Left lung (tissue), 4 donors: ENCODE measurements at regions not wholly inside any gene's neighbourhood (a gene's known extent, or its start where the extent isn't known, plus 50 kb on each side); places are given as distances from the start of the nearest gene placed in this dataset.

Source experiments
- ATAC-seq: fragments of 200-7000 bp; cut with Tn5 transposase; one replicate; pipeline ENCODE4 v1.9.1; 2020; ENCODE audit warnings: moderate library complexity
- DNase-seq, 4 donors: peaks; one replicate each; pipeline ENCODE4 v3.0.0-alpha.2; 2013 to 2020
- H3K27ac ChIP-seq, 2 donors: fragments of 200-600 bp; sonication (generic) in 1 of 2; one replicate each; pipeline versions ENCODE4 v1.5.0 to v1.8.0; 2020 to 2021
- H3K27me3 ChIP-seq, 2 donors: fragments of 200-600 bp; sonication (generic) in 1 of 2; one replicate each; pipeline versions ENCODE4 v1.5.0 to v1.8.0; 2020 to 2021
- H3K36me3 ChIP-seq, 2 donors: fragments of 200-600 bp; sonication (generic) in 1 of 2; one replicate each; pipeline versions ENCODE4 v1.5.0 to v1.8.0; 2020 to 2021
- H3K4me1 ChIP-seq, 2 donors: fragments of 200-600 bp; one replicate each; pipeline ENCODE4 v1.8.0; 2021
- H3K4me3 ChIP-seq, 2 donors: fragments of 200-600 bp; sonication (generic) in 1 of 2; one replicate each; pipeline versions ENCODE4 v1.5.0 to v1.8.0; 2020 to 2021; ENCODE audit warnings: mild to moderate bottlenecking in 1 of 2
- H3K9me3 ChIP-seq, 2 donors: fragments of 200-600 bp; sonication (generic) in 1 of 2; one replicate each; pipeline versions ENCODE4 v1.5.0 to v1.8.0; 2020 to 2021
- intact Hi-C, 2 donors: fragments of 100-400 bp; cut with DNase I; formaldehyde crosslinking; loops; one replicate each; pipeline versions ENCODE4 v1.11.2 to v1.14.2; 2022
- TF ChIP-seq, protein P1 (sequence below), 2 donors: fragments of 200-600 bp; sonication (generic) in 1 of 2; IDR thresholded peaks; one replicate each; pipeline versions ENCODE4 v1.5.0 to v1.8.0; 2021; ENCODE audit warnings: antibody characterized with exemption in 2 of 2
- donor health status: DM: no; HTN: yes; CAD: no.
- donor health status: DM: no; HTN: no; CAD: no.

DNA sequence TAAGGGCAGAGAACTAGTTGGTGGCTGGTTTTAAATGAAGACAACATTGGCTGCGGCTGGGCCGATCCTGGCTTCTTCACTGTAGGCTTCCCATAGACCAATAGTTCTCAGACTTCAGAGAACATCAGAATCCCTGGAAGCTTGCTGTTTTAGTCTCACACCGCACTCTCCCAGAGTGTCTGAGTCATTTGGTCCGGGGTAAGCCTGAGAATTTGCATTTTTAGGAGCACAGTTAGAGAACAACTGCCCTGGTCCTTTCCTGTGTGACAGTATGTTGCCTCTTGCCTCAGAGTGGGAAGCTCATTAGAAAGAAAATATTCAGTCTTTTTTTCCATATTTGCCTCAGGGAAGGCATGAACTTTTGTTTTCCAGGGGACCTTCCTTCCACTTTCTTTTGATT, 137.1 kb upstream of the GAREM1 start:
- no peak for ATAC-seq
- intact Hi-C loops: no loop called here

DNA sequence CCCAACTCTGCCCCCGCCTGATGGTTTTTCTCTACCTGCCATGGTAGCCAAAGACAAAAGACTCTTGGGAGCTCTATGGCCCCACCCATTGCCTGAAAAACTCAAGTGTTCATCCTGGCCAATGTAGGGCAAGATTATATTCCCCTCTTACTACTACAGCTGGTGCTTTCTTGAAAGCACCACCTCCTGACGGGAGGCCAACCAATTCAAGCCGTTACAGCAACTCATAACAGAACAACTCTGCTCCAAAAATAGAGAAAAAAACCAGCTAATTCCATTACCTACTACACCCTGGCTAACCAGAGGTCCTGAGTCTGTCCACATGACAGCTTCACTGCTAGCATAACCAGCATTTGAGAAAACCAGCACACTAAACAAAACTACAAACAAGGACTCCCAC, 127.5 kb upstream of the GAREM1 start:
- TF ChIP-seq, protein P1, sequence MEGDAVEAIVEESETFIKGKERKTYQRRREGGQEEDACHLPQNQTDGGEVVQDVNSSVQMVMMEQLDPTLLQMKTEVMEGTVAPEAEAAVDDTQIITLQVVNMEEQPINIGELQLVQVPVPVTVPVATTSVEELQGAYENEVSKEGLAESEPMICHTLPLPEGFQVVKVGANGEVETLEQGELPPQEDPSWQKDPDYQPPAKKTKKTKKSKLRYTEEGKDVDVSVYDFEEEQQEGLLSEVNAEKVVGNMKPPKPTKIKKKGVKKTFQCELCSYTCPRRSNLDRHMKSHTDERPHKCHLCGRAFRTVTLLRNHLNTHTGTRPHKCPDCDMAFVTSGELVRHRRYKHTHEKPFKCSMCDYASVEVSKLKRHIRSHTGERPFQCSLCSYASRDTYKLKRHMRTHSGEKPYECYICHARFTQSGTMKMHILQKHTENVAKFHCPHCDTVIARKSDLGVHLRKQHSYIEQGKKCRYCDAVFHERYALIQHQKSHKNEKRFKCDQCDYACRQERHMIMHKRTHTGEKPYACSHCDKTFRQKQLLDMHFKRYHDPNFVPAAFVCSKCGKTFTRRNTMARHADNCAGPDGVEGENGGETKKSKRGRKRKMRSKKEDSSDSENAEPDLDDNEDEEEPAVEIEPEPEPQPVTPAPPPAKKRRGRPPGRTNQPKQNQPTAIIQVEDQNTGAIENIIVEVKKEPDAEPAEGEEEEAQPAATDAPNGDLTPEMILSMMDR (IDR thresholded peaks at IDR 0.05): no peak
- H3K4me1 ChIP-seq: no peaks in the 10 kb centered on the region
- H3K4me3 ChIP-seq: no peak overlapping the region
- H3K27me3 ChIP-seq: no peaks in the 10 kb centered on the region
- intact Hi-C loops: no loop called here
- no peak overlapping the region for H3K27ac ChIP-seq
- no peaks in the 10 kb centered on the region for H3K36me3 ChIP-seq
- no peak for ATAC-seq
- no peaks in the 10 kb centered on the region for H3K9me3 ChIP-seq
- no peak for DNase-seq

More for the DNA sequence above, 137.1 kb upstream of the GAREM1 start:
- TF ChIP-seq, protein P1 (IDR thresholded peaks at IDR 0.05): no peak
- H3K36me3 ChIP-seq: no peaks in the 10 kb centered on the region
- H3K27me3 ChIP-seq: no peaks in the 10 kb centered on the region
- no peak for DNase-seq
- H3K4me3 ChIP-seq: no peak overlapping the region
- no peaks in the 10 kb centered on the region for H3K4me1 ChIP-seq
- H3K27ac ChIP-seq: no peak overlapping the region
- H3K9me3 ChIP-seq: no peaks in the 10 kb centered on the region

DNA sequence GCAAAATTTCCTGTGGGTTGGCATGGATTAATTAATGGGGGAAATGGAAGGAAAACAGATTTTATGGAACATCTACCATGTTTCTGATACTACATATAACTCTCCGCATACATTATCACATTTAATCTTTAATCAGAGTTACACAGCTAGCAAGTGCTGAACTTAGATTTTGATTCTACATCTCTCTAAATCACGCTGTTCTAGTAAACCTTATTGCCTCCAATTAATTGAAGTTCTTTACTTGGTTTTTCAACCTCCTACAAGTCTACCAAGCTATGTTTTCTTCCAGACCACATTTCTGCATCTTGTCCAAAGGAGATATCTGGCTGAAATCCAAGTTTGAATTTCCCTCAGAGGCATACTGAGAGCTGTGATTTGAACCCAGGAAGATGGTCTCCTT, 125.8 kb upstream of the GAREM1 start:
- TF ChIP-seq, protein P1 (IDR thresholded peaks at IDR 0.05): no peak
- ATAC-seq: no peak
- intact Hi-C loops: no loop called here

DNA sequence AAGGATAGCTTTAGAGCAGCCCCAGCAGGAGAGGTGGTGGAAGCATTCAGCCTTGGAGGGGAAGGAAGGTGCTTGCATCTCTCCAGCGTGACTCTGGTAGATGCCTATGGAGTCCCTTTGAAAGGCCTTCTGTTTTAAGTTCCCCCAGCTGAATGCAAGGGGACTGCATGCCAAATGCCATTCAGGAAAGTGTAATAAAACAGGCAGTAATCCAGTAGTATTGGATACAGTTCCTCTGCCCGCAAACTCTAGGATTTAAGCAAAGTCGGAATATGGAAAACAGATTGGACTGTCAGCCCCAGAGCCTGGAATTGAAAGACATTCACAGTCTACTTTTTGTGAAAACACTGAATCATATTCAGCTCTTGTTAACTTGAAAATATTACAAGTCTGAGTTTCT, 125.2 kb upstream of the GAREM1 start:
- intact Hi-C loops: no loop called here
- ATAC-seq (no peak), DNase-seq (no peak)
- Histone ChIP-seq H3K27ac (no peak overlapping the region), H3K27me3 (no peaks in the 10 kb centered on the region), H3K36me3 (no peaks in the 10 kb centered on the region), H3K4me1 (no peaks in the 10 kb centered on the region), H3K4me3 (no peak overlapping the region), H3K9me3 (no peaks in the 10 kb centered on the region)
- TF ChIP-seq, protein P1 (IDR thresholded peaks at IDR 0.05): no peak

More for the DNA sequence above, 125.8 kb upstream of the GAREM1 start:
- DNase-seq: no peak
- Histone ChIP-seq H3K4me1 (no peaks in the 10 kb centered on the region), H3K9me3 (no peaks in the 10 kb centered on the region), H3K27ac (no peak overlapping the region), H3K36me3 (no peaks in the 10 kb centered on the region), H3K4me3 (no peak overlapping the region), H3K27me3 (no peaks in the 10 kb centered on the region)

DNA sequence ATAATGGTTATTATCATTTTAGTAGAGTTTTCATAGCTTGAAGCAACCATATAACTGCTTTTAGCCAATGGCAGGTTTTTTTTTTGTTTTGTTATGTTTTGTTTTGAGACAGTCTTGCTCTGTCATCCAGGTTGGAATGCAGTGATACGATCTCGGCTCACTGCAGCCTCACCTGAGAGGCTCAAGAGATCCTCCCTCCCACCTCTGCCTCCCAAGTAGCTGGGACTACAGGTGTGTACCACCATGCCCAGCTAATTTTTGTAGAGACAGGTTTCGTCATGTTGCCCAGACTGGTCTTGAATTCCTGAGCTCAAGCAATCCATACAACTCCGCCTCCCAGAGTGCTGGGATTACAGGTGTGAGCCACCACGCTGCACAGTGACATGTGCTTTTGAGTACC, 117.5 kb upstream of the GAREM1 start:
- ATAC-seq (no peak), DNase-seq (no peak)
- no peaks in the 10 kb centered on the region for H3K27me3 ChIP-seq
- TF ChIP-seq, protein P1 (IDR thresholded peaks at IDR 0.05): no peak
- intact Hi-C loops: no loop called here
- H3K4me1 ChIP-seq: no peaks in the 10 kb centered on the region
- no peaks in the 10 kb centered on the region for H3K9me3 ChIP-seq
- H3K27ac ChIP-seq: no peak overlapping the region
- no peak overlapping the region for H3K4me3 ChIP-seq
- H3K36me3 ChIP-seq: no peaks in the 10 kb centered on the region
